Lung microvascular endothelial cell (primary cell): ENCODE measurements at regions not wholly inside any gene's neighbourhood (a gene's known extent, or its start where the extent isn't known, plus 50 kb on each side); places are given as distances from the start of the nearest gene placed in this dataset.

ENCODE experiments used
- DNase-seq, 2 donors: peaks; one replicate each; pipeline versions ENCODE4 v3.0.0 to v3.0.0-alpha.2; 2010; ENCODE audit warnings: low read depth in 2 of 2

- DNase-seq, result no peak
Observed at GRCh38 chr16:86378831-86379504, 131.4 kb upstream of the FOXF1 start.

DNA sequence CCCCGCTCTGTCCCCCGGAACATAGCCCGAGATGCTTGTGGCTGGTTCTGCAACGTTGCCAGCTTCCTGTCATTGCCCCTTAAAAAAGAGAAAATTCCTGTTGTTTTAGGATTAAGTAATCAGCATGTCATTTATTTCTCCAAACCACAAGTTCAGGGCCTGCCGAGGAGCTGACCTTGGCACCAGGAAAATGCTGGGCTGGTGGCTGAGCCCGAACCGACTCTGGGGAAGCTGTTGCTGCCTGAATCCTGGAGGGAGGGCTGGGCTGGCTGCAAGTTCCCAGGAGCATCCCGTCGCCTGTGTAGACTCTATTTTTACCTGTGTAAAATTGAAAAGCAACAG, 130.9 kb upstream of the FOXF1 start:
- no peak for DNase-seq

GRCh38 chr16:86380030-86380429, 130.3 kb upstream of the FOXF1 start:
- no peak for DNase-seq

GRCh38 chr16:86381491-86381890, 128.8 kb upstream of the FOXF1 start:
- DNase-seq, result no peak

- no peak for DNase-seq
Observed at GRCh38 chr16:86382067-86382773, 128.1 kb upstream of the FOXF1 start.

DNA sequence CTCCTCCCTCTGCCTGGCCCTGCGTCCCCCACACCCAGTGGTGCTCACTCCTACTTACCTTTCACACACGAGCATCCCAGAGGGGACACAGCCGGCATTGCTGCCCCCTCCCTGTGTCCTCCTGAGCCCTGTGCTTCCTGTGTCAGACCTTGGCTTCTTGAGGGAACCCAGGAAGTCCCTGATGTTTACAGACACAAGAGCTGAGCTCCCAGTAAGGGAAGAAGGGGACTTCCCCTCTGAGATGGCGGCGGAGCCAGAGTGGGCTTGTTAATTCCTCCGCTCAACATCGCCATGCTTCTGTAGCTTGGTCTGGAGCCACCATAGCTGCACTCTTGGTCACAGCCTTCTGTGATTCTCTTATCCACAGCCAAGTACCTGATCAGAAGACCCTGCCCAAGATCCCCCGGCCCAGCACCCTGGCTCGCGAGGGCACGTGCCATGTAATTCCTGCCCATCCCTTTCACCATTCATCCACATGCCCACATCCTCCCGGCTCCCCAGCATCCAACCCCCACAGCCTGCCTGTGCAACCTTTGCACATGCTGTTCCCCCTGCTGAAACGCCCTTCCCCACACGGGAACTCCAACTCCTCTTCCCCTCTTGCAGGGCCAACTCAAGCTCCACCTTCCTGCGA, 127.4 kb upstream of the FOXF1 start:
- no peak for DNase-seq

DNA sequence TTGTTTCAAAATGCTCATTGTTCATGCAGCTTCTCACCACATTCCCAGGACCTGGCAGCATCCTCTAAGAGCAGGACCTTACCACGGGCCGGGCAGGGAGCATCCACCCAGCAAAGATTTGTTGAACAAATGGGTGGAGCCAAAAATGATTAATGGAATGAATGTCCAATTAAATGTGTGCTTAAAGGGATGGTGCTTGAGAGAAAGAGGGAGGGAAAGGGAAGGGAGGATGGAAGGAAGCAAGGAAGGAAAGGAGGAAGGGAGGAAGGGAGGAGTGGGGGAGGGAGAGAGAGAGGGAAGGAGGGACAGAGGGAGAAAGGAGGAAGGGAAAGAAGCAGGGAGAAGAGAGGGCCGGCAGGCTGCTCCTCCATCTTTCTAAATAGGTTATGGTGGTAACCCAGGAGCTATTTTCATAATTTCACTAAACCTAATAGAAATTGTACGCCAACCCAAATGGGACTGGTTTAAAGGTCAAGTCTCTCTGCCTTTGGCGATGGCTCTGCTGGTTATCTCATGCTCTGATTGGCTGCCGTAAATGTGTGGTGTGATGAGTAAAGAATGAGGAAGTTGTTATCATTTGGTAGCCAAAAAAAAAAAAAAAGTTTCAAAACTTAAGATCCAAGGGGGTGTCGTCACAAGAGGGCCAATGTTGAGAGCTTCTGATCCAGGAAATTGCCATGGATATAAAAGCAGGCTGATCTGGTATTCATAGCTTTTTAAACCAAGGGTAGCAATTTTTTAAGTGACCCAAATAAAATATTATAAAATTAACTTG, 126.7 kb upstream of the FOXF1 start:
- peak in 1 of 2 donors; percentile 67 for DNase-seq

- no peak for DNase-seq
Observed at GRCh38 chr16:86384263-86384649, 126.1 kb upstream of the FOXF1 start.

- no peak for DNase-seq
Observed at GRCh38 chr16:86384980-86385379, 125.3 kb upstream of the FOXF1 start.

- DNase-seq, result peak; percentile 78 to 98
Observed at GRCh38 chr16:86387468-86388440, 122.6 kb upstream of the FOXF1 start.

- DNase-seq, result peak; percentile 59 to 62
Observed at GRCh38 chr16:86388976-86389375, 121.4 kb upstream of the FOXF1 start.

DNA sequence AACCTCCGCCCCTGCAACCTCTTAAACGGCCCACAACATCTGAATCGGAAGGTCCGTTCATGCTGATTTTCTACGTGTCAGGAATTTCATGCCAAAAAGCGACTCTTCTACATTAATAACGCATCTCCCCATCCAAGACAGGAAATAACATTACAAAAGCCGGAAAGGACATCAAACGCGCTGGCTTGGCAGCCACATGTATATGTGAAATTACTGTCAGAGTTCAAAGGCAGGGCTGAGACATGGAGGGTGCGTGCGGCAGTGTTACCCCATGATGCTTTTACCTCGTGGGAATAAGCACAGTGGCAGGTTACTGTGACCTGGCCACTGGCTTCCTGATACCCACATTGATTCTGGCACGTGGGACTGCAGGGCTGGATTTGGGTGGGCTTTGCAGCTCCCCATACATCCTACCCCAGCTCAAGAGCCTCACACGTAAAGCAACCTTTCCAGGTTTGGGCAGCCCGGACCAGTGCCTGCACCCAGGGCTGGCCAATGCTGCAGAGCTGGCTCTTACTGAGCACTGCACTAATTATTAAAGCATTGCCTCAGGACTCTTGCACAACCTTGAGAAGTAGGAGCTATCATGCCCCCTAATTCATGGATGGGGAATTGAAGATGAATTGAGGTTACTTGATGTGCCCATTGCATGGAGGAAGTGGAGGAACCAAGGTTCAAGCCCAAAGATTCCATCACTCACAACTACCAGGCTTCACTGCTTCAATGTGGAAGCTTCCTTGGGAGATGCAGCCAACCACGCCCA, 120.6 kb upstream of the FOXF1 start:
- peak; percentile 91 to 96 for DNase-seq

- no peak for DNase-seq
Observed at GRCh38 chr16:86390335-86390734, 120.0 kb upstream of the FOXF1 start.

DNA sequence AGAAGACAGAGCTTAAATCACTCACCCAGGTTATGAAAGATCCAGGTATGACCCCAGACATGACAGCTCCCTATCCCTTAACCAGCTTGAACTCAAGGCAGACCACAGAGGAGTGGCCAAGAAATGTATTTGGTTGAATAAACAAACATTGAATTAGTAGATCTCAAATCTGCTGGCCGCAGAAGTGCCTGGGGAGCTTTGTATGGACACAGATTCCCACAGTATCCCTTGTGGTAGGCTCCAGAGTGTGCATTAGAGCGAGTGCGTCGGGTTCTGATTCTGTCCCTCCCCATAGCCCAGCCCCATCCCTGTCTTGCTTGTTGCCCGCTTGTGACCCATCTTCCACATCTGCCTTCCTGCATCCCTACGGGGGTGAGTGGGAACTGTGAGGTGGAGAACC, 118.8 kb upstream of the FOXF1 start:
- no peak for DNase-seq

DNA sequence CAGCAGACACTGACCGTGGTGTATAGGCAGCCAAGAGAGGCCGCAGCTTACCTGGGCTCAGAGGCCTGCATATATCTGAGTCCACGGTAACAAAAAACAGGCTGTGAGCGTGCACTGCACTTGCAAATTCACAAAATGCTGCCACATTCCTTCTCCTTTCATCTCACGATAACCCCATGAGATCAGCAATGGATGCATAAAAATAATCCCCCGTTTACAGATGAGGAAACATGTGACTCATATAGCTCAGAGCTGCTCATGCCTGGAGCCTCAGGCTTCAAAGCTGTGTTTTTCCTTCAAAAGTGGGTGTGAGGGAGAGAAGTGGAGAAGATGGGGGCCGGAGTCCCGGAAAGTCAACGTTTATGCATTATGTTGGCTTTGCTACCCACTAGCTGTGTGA, 118.3 kb upstream of the FOXF1 start:
- peak in 1 of 2 donors; percentile 67 for DNase-seq

DNA sequence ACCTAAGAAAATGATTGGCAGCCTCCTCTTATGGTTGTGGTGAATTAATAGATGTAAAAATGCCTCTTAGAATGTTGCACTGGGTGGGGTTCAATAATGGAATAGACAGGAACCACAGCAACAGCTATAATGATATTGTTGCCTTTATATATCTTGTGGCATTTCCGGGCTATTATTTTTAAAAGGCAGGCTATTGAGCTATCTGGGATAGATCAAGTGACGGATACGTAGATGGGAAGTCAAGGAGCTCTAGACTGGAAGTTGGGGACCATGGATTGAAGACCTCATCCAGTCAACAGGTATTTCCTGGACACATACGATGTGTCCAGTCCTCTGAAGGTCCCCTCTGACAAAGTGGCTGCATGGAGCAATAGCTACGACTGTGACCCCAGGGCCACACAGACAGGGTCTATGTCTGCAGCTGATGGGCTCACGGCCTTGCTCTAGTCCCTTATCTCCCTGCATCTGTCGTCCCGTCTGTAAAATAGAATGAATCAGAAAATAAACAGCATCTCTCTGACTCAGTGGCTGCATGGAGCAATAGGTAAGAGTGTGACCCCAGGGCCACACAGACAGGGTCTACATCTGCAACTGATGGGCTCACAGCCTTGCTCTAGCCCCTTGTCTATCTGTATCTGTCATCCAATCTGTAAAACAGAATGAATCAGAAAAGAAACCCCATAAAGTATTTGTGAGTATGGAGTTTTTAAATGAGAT, 117.7 kb upstream of the FOXF1 start:
- no peak for DNase-seq

GRCh38 chr16:86393907-86394626, 116.3 kb upstream of the FOXF1 start:
- no peak for DNase-seq

GRCh38 chr16:86395477-86395876, 114.8 kb upstream of the FOXF1 start:
- DNase-seq, result no peak

DNA sequence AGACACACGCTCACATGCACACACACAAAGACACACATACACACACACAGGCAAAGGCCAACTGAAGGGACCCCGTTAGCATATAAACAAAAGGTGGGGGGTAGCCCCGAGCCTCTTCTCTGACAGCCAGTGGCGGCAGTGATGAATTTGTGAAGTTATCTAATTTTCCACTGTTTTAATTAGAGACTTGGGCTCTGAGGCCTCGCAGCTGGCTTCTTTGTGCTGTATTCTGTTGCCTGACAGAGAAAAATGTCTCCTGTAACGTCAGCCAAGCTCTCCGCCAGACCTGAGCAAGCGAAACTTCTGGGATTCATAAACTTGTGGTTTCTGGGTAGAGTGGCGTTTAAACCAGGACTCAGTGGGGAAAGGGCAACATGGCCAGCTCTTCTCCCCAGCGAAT, 113.9 kb upstream of the FOXF1 start:
- peak in 1 of 2 donors; percentile 72 for DNase-seq
